Colon (tissue), 2 donors: ENCODE measurements at regions not wholly inside any gene's neighbourhood (a gene's known extent, or its start where the extent isn't known, plus 50 kb on each side); places are given as distances from the start of the nearest gene placed in this dataset.
A peak's percentile ranks its signal among the peaks of the same experiment; 100 is the strongest.
"Not testable (repeated sequence)": the region's sequence is repeated elsewhere in the genome, so short reads cannot be mapped to it uniquely, and the experiment has no call there.

Experiments used
- FAIRE-seq: peaks from 2 replicates; lab custom pipeline; 2012; peaks lifted over from hg19 to GRCh38; lab: Jason Lieb, UNC
- donor health status: control.
- donor health status: control.

DNA sequence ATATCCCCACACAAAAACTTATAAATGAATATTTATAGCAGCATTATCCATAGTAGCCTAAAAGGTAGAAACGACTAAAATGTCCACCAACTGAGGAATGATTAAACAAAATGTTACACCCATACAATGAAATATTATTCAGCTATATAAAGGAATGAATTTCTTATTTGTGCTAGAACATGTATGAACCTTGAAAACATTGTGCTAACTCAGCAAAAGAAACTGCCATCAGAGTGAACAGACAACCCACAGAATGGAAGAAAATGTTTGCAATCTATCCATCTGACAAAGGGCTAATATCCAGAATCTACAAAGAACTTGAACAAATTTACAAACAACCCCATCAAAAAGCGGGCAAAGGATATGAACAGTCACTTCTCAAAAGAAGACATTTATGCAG lies 155.3 kb upstream of the DIAPH2 start:
- FAIRE-seq = not testable (repeated sequence)

DNA sequence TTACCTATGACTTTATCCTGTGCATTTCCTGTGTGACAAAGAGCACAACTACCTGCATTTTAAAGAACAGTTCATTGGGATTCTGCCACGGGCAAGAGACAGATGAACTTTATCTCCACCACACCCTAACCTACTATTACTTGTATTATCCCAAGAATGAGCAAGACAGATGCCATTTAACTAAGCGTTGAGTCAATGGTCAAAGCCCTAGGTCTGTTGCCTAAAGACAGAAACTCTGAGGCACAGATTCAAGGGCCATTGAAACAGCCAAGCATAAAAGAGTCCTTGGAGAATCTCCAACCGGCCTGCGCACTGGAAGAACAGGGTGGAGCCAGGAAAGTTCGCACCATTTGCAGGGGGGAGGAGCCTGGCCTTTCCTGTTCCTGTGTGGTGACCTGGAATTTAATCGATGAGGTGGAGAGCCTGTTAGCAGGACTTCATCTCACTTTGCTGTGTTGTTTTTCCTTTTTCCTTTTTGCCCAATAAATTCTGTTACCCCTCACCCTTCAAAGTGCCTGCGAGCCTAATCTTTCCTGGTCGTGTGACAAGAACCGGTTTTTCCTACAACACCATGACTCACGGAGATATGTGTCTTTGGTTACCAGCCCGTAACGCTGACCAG lies 146.4 kb upstream of the DIAPH2 start:
- peak; percentile 55 for FAIRE-seq

DNA sequence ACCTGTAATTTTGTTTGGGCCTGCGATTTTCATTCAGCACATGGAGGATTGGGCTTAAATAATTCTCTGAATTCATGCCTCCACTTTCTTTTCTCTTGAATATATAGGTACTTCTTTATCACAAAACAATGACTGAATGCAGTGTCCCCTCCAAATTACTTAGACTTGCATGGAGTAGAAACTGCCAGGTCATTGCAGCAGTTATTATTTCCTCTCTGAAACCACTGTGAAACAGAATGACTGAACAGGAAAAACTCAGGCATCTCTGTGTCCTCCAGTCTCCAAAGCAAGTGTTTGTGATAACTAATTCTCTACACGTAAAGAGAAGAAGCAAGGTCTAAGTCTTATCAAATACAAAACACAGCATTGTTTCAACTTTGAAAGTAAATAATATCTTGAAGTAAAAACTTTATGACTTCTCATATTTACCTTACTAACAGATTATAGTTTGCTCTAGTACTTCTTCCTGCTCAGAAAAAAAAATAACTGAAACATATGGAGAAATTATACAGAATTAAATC lies 144.5 kb upstream of the DIAPH2 start:
- peak; percentile 96 for FAIRE-seq

DNA sequence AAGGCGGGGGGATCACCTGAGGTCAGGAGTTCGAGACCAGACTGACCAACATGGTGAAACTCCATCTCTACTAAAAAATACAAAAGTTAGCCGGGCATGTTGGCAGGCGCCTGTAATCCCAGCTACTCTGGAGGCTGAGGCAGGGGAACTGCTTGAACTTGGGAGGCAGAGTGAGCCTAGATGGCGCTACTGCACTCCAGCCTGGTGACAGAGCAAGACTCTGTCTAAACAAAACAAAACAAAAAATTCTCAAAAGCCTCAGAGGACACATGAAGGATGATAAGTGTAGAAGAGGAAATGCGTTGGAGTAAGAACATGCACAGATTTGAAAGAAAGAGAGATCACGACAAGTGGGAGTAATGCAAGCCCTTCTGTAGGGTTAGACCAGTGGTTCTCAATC lies 138.4 kb upstream of the DIAPH2 start:
- not testable (repeated sequence) for FAIRE-seq

DNA sequence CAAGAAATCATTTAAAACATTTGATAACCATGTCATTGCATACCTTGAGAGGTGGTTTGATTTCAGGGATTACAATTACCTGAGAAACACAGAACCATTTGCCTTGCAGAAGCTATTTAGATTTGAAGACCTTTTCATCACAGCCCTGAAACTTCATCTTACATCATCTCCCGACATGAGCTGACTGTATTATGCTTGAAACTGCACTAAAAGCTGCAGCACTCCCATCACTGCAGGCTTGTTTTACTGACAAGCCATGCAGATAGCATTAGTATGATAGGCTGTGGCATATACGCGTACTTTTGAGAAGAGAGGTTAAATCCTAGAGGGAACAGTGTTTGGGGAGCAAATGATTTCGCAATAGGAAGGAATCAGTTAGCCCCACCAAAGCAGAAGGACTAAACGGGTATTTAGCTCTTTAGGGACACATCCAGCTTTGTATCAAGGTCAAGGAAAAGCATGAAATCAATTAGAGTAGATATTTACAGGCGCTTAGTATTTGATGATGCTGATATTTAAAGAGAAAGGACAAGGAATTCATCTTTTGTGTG lies 133.2 kb upstream of the DIAPH2 start:
- FAIRE-seq = no peak

DNA sequence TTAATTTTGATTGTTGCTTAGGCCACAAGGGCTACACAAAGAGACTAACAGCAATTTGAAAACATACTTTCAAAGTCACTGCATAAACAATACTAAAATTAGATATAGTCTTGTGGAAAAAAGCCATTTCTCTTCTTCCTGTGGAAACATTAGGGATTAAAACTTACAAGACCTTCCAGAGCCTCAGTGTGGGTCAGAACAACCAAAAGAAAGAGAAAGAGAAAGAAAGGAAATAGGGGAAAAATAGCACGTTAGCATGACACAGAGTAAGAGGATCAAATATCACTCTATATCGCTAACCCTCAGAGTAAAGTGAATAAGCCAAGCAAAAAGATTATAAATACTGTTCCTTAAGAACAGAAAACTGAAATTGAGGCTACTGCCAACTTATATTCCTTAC lies 127.8 kb upstream of the DIAPH2 start:
- FAIRE-seq = no peak

DNA sequence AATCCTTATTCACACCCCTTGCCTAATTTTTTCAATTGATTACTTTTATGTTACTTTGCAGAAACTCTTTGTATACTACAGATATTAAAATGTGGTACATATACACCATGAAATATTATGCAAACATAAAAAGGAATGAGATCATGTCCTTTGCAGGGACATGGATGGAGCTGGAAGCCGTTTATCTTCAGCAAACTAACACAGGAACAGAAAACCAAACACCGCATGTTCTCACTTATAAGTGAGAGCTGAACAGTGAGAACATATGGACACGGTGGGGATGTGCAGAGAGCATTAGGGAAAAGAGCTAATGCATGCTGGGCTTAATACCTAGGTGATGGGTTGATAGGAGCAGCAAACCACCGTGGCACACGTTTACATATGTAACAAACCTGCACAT lies 123.5 kb upstream of the DIAPH2 start:
- FAIRE-seq = not testable (repeated sequence)

DNA sequence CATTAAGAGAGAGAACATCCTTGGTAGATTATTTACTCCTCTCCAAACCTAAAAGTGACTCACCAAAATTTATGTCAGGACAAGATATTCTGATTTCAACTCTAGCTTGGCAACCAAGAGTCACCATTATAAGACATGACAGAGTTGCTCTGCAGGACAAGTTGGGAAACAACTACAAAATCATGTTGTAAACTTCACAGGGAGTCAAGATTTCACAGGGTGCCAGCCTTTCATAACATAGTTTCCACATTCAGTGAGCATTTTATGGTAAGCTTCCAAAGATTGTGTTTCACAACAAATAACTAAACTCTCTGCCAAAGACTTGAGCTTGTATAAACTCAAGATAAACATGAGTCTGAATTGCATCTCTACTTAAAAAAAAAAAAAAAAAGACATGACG lies 121.0 kb upstream of the DIAPH2 start:
- peak; percentile 71 for FAIRE-seq

DNA sequence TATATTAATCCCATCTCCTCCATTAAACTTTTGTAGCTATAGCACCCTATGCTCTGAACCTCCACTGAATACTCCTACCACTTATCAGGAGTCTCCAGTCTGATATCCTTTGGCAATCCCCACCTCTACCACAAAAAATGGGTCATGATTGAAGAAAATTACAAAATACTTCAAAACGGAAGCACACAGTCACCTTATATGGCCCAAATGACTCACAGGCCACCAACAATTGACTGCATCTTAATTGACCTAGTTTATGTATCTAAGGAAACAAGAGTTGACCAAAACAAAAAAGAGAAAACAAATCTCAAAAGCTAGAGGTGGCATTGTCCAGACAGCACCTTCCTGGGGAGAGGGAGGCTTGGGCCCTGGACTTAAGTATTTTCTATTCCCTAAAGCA lies 120.0 kb upstream of the DIAPH2 start:
- FAIRE-seq = no peak

DNA sequence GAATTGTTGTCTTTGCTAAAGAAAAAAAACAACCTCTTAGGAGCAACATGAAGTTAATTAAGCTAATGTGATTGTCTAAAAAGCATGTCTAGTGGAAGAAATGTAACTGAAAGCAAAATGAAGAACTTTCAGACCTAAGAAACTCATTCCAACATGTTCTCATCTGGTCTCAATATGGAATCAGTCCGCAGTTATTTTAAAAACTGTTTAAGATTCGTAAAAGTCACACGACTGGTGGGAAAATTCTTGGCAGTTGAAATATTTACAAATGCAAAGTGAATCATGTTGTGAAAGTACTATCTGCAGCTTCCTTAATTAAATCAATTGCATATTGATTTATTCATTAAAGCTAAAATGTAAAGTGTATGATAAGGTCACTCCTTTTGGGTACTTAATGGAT lies 117.8 kb upstream of the DIAPH2 start:
- peak; percentile 58 for FAIRE-seq

DNA sequence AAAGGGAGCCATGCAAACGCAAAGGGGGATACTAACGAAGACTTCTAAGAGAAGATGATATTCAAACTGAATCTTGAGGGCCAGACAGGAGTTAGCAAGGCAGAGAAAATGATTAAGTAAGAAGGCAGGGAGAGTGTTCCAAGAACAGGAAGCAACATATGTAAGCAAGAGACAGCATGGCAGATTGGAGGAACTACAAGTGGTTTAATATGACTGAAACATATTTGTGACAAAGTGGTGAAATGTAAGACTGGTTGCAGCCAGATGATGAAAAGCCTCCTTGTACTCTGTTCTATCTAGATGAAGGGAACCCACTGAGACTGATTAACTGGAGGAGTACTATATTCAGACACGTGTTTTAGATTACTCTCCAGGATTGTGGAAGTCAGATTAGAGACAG lies 116.6 kb upstream of the DIAPH2 start:
- FAIRE-seq = no peak

DNA sequence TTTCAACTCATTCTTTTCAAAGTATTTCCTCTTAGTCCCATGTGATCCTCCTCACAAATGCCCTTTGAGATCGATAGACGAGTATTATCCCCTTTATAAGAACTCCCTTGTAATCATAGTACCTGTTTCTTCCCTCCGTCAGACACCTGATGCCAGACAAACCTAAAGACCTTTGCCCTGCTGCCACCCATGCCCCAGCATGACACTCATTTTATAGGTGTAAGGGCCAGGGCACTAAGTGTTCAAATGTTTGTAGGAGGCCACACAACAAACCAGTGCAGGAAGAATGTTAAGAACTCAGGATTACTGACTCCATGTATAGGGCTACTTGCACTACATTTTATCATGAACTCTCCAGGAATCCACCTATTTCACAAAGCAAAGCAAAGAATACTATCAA lies 115.6 kb upstream of the DIAPH2 start:
- FAIRE-seq = peak; percentile 92

DNA sequence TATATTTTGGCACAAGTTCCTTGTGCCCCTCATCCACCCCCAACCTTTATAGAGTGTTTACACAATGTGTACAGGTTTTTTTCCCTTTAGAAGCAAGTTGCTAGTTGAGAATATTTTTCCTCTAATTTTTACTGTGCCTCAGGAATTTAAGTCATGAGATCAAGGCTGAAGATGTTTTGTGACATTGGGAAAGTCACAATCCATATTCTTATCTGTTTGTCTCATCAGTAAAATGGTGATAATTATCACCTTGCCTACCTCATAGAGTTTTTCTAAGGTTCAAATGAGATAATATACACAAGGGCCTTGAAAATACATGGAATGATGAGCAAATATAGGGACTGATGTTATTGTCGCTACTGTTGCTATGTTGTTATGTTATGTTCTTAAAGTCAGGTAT lies 109.6 kb upstream of the DIAPH2 start:
- no peak for FAIRE-seq

DNA sequence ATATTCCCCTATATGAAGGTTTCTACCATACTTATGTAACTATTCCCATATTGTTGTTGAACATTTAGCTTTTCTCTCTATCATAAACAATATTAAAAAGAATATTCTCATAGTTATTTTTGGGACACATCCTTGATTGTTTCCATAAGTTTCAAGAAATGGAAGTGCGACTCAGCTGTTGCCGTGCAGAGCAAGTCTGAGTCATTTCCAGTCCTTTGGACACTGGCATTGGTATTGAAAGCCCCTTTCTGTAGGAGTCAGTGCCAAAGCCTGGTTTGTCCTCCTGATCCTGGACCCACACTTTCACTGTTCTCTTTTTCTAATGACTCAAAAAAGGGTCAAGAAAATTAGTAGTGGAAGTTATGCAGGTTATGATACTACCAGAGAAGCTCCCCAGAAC lies 108.3 kb upstream of the DIAPH2 start:
- no peak for FAIRE-seq

DNA sequence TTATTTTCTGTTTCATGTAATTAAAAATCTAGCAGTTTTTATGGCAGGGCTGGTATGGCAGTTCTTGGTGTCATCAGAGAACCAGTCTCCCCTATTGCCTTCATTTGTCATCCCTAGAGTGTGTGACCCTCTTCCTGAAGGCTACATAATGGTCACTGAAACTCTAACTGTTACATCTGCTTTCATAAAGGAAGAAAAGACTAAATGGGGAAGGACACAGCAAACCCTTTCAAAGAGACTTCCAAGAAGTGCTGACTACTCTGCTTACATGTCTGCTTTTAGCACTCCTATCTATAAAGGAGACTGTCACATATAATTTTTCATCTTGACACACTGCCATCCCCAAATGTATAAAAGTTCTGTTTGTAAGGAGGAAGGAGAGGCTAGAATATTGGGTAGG lies 105.9 kb upstream of the DIAPH2 start:
- FAIRE-seq = no peak

DNA sequence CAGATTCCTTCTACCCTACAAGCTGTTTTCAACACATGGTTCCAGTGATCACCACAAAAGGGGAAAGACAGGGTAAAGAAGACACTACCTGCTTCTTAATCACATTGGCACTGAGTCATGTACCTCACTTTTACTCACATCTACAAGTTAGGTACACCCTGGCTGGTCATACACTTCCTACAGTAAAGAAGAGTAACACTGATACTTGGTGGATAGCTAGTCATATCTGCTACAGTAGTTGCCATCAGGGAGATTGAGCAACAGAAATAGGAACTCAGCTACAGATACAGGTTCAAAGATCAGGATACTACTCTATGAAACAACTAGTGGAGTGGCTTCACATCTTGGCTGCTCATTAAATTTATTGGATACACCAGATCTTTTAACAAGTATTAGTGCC lies 105.4 kb upstream of the DIAPH2 start:
- FAIRE-seq = no peak

DNA sequence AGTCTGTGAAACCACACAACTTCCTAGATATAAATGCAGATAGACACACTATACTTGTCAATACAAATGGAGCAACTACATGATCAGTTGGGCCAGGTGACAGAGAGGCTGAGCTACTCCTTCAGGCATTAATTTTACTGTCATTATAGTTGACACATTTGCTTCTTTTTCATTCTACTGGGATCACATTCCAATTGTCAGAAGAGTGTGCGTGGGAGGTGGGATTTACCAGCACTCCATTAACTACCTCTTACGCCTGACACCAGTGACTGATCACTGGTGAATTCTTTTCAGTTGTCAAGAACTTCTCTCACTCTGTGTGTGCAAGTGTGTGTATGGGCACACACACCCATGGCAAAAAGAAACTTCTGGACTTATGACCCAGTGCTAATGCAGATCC lies 94.2 kb upstream of the DIAPH2 start:
- FAIRE-seq = no peak

DNA sequence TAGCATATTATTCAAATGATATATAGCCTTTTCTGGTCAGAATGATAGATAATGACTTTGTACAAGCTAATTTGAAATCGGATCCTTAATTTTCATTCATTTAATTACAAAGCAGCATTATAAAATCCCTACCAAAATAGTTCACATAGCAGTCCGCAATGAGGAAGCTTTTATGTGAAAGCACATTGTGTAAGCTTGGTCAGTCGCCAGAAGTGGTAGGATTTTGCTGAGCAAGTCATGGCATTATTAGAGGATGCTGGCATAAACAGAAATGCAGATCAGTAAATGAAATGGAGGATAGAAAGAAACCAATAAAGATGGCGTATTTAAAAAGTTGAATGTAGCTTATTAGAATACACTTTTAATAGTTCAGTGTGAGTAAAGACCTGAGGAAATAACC lies 93.2 kb upstream of the DIAPH2 start:
- no peak for FAIRE-seq

DNA sequence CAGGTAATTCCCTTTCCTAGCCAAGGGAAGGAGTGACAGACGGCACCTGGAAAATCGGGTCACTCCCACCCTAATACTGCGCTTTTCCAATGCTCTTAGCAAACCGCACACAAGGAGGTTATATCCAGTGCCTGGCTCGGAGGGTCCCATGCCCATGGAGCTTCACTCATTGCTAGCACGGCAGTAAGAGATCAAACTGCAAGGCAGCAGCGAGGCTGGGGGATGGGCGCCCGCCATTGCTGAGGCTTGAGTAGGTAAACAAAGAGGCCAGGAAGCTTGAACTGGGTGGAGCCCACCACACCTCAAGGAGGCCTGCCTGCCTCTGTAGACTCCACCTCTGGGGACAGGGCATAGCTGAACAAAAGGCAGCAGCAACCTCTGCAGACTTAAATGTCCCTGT lies 86.8 kb upstream of the DIAPH2 start:
- not testable (repeated sequence) for FAIRE-seq

DNA sequence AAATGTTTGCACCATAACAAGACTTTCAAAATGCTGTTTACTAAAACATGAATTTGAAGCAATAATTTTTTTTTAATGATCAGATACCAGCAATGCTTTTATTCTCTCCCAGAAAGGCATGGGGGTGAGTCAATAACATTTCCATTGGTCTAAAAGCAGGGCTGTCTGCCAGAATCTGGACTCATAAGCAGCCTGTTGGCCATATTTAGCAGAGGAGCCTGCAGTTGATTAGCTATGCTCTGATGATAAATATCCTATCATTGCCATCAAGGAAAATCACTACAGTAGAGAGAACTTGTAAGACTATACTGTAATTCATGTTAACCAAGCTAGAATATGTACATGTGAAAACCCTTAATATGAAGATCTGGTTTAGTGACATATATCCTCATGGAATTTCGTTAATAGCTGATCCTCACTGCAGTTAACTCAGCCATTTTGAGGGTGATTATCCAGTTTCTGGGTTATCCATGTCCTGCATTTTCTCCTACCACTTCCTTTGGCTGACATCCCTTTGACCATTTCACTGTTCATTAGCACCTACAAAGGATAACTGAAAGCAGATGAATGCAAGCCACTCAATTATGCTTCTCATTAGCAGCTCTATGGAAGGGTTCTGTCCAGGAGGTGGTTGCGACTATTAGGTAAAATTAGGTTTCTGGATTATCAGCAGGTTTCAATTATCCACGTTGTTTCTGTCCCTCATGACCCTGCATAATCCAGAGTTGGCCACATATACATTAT lies 72.9 kb upstream of the DIAPH2 start:
- peak; percentile 62 for FAIRE-seq

DNA sequence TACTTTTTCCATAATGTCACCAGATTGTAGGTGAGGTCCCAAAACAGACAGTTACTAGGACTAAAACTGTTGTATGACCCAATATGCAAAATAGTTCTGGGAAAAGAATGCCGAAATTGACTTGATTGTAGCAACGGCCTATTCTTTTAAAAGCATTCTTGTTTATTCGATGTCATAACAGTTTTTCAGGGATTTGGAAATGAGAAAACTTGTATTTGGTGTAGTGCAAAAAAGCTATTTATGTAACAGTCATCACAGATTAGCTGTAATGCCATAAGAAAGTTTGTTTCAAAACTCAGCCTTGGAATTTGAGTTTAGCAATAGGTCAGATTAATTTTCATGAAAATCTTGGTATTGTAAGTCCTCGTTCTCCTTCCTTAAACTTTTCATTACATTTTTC lies 69.2 kb upstream of the DIAPH2 start:
- FAIRE-seq = no peak

DNA sequence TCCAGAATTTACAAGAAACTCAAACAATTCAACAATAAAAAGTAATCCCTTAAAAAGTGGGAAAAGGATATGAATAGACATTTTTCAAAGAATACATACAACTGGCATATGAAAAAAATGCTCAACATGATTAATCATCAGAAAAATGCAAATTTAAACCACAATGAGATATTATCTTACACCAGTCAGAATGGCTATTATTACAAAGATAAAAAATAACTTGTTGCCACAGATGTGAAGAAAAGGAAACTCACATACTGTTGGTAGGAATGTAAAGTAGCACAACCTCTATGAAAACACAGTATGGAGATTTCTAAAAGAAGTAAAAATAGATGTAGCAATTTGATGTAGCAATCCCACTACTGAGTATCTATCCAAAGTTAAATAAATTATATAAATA lies 65.1 kb upstream of the DIAPH2 start:
- FAIRE-seq = no peak

DNA sequence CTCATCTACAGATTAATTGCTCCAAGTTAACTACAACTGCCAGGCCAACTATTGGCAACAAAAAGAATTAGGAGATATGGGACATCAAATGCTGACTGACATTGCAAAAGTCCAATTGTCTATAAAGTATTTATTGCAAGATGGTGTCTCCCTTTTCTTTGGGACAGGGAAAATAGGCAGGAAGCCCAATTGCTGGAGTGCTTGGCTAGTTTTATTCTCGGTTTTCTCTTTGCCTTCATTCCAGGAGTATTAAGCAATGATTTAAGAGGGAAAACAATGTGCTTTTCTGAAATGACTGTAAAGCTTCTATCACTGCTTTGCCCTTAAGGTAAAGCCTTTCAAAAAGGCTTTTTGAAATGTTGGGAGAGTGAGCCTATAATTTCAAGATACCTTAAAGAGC lies 62.8 kb upstream of the DIAPH2 start:
- FAIRE-seq = no peak
